ENCODE measurements at regions not wholly inside any gene's neighbourhood (a gene's known extent, or its start where the extent isn't known, plus 50 kb on each side); places are given as distances from the start of the nearest gene placed in this dataset.
"Not testable (repeated sequence)": the region's sequence is repeated elsewhere in the genome, so short reads cannot be mapped to it uniquely, and the experiment has no call there.

DNA sequence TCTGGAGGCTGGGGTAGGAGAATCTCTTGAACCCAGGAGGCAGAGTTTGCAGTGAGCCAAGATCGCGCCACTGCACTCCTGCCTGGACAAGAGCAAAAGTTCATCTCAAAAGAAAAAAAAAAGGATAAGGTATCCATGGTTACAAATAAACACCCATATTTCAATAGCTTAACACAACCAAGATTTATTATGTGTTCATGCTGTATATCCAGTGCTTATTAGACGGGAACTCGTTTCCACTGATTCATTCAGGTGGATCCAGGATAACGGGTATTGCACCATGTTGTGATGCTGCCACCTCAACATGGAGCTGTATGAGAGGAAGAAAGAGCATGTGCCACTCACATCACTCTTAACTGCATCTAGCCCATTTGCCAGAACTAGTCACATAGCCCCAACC, 69.1 kb upstream of the HIVEP1 start:
- Histone ChIP-seq H3K4me3 (no peak overlapping the region), H3K27me3 (no peaks in the 10 kb centered on the region), H3K36me3 (no peaks in the 10 kb centered on the region), H3K4me1 (no peaks in the 10 kb centered on the region), H3K27ac (no peak overlapping the region), H3K9me3 (no peaks in the 10 kb centered on the region)
- no peak for ATAC-seq
- TF ChIP-seq POLR2AphosphoS5 (IDR thresholded peaks at IDR 0.05) (no peak), POLR2A (IDR thresholded peaks at IDR 0.05) (no peak), EP300 (IDR thresholded peaks at IDR 0.05) (no peak)
- TF ChIP-seq, protein P1, sequence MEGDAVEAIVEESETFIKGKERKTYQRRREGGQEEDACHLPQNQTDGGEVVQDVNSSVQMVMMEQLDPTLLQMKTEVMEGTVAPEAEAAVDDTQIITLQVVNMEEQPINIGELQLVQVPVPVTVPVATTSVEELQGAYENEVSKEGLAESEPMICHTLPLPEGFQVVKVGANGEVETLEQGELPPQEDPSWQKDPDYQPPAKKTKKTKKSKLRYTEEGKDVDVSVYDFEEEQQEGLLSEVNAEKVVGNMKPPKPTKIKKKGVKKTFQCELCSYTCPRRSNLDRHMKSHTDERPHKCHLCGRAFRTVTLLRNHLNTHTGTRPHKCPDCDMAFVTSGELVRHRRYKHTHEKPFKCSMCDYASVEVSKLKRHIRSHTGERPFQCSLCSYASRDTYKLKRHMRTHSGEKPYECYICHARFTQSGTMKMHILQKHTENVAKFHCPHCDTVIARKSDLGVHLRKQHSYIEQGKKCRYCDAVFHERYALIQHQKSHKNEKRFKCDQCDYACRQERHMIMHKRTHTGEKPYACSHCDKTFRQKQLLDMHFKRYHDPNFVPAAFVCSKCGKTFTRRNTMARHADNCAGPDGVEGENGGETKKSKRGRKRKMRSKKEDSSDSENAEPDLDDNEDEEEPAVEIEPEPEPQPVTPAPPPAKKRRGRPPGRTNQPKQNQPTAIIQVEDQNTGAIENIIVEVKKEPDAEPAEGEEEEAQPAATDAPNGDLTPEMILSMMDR (IDR thresholded peaks at IDR 0.05), result no peak
- 77 to 90% methylated on average over 3 to 5 of the region's 5 CpGs for WGBS, 2 donors (ENCODE audit: low coverage in 1 of 2)

DNA sequence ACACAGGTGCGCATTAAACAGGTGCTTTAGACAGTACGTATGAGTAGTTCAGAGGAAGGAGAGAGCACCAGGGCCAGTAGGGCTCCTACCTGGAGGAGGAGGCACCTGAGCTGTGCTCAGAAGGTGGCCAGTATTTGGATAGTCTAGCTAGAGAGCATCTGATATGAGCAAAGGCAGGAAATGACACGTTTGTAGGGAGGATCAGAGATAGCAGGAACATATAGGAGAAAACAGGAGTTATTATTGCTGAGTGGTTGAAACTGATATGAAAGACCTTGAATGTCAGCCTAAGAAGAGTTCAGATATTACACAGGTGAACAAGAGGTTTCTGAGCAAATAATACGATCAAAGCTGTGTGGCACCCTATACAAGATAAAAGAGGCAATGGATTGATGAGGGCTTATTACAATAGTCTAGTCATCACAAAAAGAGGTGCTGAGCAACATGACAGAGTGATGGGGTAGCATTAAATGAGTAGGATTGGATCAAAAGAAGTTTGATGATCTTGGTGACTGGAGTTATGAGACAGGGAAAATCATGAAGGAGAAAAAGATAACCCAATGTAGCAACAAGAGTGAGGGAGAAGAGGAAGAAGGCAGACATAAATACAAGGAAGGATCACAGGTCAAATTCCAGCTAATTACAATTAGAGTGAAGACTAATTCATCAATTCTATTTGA, 69.8 kb upstream of the HIVEP1 start:
- H3K36me3 ChIP-seq, result no peaks in the 10 kb centered on the region
- 73 to 83% methylated on average over 4 of the region's 4 CpGs for WGBS, 2 donors (ENCODE audit: low coverage in 1 of 2)
- H3K4me3 ChIP-seq, result no peak overlapping the region
- no peak for ATAC-seq
- no peaks in the 10 kb centered on the region for H3K27me3 ChIP-seq
- H3K9me3 ChIP-seq, result no peaks in the 10 kb centered on the region
- H3K4me1 ChIP-seq, result no peaks in the 10 kb centered on the region
- no peak for TF ChIP-seq EP300 (IDR thresholded peaks at IDR 0.05)
- TF ChIP-seq, protein P1 (IDR thresholded peaks at IDR 0.05), result no peak
- no peak for TF ChIP-seq POLR2A (IDR thresholded peaks at IDR 0.05)
- no peak for TF ChIP-seq POLR2AphosphoS5 (IDR thresholded peaks at IDR 0.05)
- no peak overlapping the region for H3K27ac ChIP-seq

DNA sequence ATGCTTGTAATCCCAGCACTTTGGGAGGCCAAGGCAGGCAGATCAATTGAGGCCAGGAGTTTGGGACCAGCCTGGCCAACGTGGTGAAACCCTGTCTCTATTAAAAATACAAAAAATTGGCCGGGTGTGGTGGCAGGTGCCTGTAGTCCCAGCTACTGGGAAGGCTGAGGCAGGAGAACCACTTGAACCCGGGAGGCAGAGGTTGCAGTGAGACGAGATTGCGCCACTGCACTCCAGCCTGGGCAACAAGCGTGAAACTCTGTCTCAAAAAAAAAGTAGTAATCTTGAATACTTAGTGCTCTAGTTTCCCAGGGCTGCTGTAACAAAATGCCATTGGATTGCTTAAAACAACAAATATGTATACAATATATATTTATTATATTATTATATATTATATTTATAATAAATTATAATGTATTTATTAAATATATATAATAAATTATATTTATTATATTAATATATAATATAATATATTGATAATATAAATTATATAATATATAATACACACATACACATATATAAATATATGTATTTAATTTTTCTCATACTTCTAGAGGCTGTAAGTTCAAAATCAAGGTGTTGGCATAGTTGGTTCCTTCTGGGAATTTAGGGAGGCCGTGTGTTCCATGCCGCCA, 71.5 kb upstream of the HIVEP1 start:
- not testable (repeated sequence) for H3K36me3 ChIP-seq, H3K4me3 ChIP-seq, H3K27me3 ChIP-seq, H3K4me1 ChIP-seq, H3K9me3 ChIP-seq, H3K27ac ChIP-seq, ATAC-seq
- 93 to 98% methylated on average over 4 to 6 of the region's 8 CpGs for WGBS, 2 donors (ENCODE audit: low coverage in 1 of 2)

DNA sequence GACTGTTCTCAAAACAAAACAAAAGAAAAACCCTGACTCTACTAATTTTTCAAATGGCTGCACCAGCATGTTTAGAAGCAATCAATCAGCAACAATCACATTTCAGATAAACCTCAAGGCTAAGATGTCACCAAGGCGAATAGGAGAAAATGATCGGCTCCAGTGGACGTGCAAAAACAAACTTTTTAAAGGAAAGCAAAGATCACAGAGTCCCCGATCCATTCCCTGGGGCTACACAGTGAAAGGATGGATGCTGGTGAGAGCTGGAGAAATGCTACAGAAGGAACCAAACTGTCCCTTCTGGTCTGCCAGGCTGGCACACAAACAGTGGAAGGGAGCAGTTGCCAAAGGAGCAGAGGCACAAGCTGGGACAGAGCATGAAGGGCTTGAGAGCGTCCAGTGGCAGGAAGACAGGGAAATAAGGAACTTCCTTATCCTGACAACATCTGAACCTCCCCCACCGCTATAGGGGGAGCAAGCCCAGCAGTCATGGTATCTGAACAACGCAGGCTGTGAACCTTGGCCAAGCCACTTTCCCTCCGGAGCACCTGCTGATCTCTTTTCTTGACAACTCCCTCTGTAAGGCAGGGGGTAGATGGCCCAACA, 73.7 kb upstream of the HIVEP1 start:
- TF ChIP-seq POLR2AphosphoS5 (IDR thresholded peaks at IDR 0.05) (no peak), EP300 (IDR thresholded peaks at IDR 0.05) (no peak), POLR2A (IDR thresholded peaks at IDR 0.05) (no peak)
- TF ChIP-seq, protein P1 (IDR thresholded peaks at IDR 0.05), result no peak
- no peak for ATAC-seq
- H3K9me3 ChIP-seq, result no peaks in the 10 kb centered on the region
- no peak overlapping the region for H3K27ac ChIP-seq
- no peaks in the 10 kb centered on the region for H3K4me1 ChIP-seq
- H3K4me3 ChIP-seq, result no peak overlapping the region
- no peaks in the 10 kb centered on the region for H3K36me3 ChIP-seq
- WGBS, 2 donors (ENCODE audit: low coverage in 1 of 2), result 48 to 54% methylated on average over 7 to 8 of the region's 8 CpGs
- no peaks in the 10 kb centered on the region for H3K27me3 ChIP-seq

DNA sequence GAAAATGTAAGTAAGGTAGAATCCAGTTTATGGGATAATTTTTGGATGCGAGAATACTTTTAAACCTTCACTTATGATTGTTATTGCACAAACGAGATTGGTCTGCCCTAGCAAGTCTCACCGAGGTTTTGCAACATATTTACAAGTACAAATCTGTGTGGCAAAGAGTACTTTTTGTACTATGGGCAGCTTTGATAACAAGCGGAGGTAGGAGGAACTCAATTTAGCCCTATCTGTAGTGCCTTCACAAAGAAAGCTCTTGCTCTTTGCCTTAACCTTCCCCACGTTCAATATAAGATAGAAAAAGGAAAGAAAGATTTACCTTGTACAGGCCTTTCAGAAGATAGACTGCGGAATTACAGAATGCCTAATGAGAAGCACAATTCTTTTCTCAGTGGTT, 77.5 kb upstream of the HIVEP1 start:
- H3K27me3 ChIP-seq, result no peaks in the 10 kb centered on the region
- no peaks in the 10 kb centered on the region for H3K9me3 ChIP-seq
- TF ChIP-seq POLR2A (IDR thresholded peaks at IDR 0.05) (no peak), EP300 (IDR thresholded peaks at IDR 0.05) (no peak), POLR2AphosphoS5 (IDR thresholded peaks at IDR 0.05) (no peak)
- TF ChIP-seq, protein P1 (IDR thresholded peaks at IDR 0.05), result no peak
- no peak overlapping the region for H3K27ac ChIP-seq
- no peak for ATAC-seq
- H3K4me1 ChIP-seq, result no peaks in the 10 kb centered on the region
- 83 to 87% methylated on average over 6 of the region's 6 CpGs for WGBS, 2 donors (ENCODE audit: low coverage in 1 of 2)
- H3K36me3 ChIP-seq, result no peaks in the 10 kb centered on the region
- H3K4me3 ChIP-seq, result no peak overlapping the region

DNA sequence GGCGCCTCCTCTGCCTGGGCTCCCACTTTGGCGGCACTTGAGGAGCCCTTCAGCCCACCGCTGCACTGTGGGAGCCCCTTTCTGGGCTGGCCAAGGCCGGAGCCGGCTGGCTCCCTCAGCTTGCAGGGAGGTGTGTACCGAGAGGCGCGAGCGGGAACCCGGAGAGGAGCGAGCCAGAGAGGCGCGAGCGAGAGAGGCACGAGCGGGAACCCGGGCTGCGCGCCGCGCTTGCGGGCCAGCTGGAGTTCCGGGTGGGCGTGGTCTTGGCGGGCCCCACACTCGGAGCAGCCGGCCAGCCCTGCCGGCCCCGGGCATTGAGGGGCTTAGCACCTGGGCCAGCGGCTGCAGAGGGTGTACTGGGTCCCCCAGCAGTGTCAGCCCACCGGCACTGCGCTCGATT, 79.2 kb upstream of the HIVEP1 start:
- not testable (repeated sequence) for H3K36me3 ChIP-seq, H3K27ac ChIP-seq, H3K4me1 ChIP-seq, ATAC-seq, H3K9me3 ChIP-seq, H3K4me3 ChIP-seq, H3K27me3 ChIP-seq
- 80% methylated on average over 1 of the region's 33 CpGs; no CpG with 5 or more reads in 1 of the 2 donors for WGBS, 2 donors (ENCODE audit: low coverage in 1 of 2)
